GM18517 (cell line): ENCODE measurements at regions not wholly inside any gene's neighbourhood (a gene's known extent, or its start where the extent isn't known, plus 50 kb on each side); places are given as distances from the start of the nearest gene placed in this dataset.
A peak's percentile ranks its signal among the peaks of the same experiment; 100 is the strongest.

ENCODE experiments used
- ATAC-seq: cut with Tn5 transposase; IDR thresholded peaks from one replicate; pipeline ENCODE4 v1.9.1; 2021; ENCODE audit warnings: mild to moderate bottlenecking, moderate library complexity; ENCODE audit not compliant: unreplicated experiment

DNA sequence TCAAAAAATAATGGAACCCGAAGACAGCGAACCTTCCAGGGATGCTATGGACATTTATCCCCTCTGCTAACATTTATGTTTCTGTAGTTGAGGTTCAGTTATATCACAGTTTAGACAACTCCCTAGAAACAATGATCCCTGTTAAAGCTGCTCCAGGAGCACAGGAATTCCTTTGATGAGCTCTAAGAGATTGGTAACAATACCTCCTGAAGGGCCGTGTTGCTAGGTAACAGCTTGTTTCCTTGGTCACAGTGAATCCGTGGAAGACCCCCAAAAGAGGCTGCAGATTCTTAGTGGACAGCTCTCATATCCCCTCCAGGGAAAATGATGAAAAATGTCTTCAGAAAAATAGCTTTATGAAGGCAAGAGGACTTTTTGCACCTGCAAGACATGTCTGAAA lies 160.2 kb downstream of the SERPINI1 start:
- ATAC-seq: no peak

DNA sequence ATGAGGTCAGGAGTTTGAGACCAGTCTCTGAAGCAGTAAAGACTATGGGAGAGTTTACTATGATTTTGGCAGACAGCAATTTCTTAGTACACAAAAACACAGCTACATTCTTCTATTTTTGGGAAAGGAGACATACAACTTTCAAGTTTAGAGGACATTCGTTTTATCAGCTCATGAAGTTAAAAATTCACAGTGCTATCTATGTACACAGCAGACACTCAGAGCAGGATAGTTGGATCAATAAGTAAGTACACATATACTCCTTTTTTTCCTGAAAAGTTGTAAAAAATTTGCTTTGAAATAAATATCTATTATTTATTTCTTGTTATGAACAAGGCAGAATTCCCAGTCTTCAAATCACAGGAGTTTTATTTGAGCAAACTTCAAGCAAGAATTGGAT lies 159.7 kb downstream of the SERPINI1 start:
- no peak for ATAC-seq

DNA sequence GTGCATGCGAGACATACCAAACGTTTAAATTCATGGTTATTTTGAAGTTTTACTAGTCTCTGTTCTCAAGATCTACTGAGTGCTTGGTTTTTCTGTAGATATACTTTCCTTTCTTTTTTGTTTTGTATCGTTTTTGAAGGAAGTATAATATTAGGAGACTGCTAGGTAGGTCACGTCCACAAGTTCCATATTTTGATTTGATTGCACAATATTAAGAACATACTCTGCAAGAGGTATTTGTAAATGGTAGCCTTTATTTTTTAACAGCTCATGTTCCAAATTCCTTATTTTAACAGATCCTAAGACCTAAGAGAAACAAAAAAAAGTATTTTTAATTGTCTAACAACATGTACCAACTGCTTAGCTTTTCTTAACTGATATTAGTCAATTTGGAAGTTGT lies 156.7 kb downstream of the SERPINI1 start:
- ATAC-seq: no peak

DNA sequence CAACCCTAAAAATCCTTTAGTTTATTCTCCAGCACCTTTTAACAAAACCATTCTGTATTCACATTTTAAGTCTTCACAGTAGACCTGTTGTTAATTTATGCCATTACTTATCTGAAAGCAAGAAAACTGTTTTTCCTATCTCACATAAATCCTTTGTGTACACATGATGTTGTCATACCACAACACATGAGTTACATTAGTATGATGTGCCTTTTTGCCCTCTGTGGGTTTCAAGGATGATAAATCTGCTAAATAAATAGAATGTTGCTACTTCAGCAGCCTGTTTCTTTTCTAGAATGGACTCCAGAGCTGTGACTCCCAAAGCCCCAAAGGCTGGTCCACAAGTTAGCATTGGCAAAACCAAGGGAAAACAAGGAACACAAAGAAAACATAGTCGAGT lies 151.6 kb downstream of the SERPINI1 start:
- no peak for ATAC-seq

DNA sequence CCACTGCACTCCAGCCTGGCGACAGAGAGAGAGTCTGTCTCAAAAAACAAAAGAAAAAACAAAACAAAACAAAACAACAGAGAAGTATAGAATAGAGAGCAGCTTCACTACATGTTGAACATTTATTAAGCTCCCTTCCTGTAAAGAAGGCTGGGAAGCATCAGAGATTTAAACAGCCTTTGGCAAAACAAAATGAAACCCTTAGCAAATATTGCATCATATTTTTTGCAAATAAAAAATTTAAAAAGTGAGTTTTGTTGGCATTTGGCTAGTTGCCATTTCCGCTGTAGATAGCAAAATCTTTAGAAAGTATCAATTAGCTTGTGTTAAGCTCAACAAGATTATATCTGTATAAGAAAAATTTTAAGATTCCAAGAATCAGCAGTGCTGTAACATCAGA lies 151.2 kb downstream of the SERPINI1 start:
- no peak for ATAC-seq

DNA sequence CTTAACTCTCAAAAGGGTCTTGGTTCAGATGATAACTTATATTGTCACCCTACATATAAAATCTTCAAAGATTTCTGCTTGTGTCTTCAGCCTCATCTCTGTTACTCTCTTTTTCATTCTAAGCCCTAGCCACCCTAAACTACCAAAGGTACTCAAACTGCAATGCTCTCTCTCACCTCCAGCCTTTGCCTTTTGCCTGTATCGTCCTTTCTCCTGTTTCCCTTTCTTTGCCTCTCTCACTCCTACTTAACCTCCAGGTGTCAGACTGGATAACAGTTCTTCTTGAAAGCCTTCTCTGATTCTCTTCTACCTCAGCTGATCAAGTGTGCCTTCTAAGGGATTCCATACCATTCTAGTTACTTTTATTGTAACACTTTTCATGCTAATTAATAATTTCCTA lies 149.8 kb downstream of the SERPINI1 start:
- no peak for ATAC-seq

DNA sequence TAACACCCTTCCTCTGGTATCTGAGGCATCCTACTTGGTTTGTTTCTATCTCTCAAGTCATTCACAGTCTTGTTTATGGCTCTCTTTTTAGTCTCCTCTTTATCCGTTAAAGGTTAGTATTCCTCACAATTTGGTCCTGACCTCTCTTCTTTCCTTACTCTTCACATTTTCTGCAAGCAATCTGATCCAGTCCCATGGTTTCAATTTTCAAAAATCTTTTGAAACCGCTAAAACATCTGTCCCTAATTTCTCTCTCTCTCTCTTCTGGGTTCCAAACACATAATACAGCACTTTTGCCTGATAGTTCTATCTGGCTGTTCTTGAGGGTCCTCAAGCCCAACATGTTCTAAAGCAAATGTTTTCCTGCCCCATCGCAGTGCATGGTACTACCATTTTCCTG lies 149.0 kb downstream of the SERPINI1 start:
- no peak for ATAC-seq

DNA sequence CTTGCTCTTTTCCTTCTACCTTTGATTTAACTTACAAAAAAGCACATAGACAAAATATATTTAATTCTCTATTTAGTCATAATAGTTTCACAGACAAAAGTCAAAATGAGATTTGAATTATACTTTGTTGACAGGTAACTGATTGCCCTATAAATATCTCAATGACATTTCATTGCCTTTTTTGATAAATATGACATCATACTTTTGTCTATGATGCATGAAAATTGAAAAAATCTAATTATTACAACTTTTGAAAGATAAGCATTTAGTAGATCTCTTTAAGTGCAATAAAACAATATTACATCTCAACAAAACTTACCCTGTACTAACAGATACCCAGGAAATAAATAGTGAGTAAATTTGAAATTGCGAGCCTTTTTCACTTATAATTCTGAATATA lies 147.9 kb downstream of the SERPINI1 start:
- no peak for ATAC-seq

DNA sequence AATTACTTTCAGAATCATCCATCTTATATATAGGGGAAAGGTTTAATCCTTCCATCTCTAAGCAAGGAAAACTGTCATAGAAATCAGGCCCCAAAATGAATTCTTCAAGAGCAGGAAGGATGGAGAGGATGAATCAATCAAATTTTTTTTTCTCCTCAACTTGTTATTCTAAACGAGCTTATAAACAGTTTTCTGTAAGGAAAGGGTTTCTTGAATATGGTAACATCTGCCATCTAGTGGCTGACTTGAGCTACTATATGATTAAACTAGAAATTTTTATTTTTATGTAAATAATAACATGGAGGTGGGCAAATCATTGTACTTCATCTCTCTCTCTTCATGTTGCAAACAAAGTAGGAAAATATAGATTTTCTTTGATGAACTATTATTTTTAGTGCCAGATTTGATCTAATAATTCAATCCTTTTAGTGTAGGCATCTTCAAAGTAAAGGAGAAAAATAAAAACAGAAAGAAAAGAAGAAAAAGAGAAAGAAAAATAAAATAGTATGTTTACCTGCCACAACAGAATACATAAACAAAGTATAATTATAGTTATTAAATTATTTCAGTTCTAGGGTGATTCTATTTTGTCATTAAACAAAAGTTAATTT lies 146.6 kb downstream of the SERPINI1 start:
- ATAC-seq: peak; percentile 88

DNA sequence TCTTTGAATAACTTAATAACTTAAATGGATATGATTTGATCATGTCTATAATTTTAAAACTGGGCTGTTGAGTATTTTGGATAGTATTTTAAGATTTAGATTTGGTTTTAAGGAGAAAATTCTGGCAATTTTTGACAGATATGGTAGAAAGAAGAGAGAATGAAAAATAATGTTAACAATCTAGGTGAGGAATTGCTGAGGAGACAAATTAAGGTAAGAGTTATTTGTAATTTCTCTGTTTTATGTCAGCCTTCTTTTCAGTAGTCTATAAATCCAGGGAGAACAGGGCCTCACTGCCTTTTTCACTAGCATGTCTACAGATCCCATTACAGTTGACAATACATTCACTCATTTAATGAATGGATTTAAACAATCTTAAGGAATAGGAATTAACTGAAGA lies 144.7 kb downstream of the SERPINI1 start:
- ATAC-seq: no peak

DNA sequence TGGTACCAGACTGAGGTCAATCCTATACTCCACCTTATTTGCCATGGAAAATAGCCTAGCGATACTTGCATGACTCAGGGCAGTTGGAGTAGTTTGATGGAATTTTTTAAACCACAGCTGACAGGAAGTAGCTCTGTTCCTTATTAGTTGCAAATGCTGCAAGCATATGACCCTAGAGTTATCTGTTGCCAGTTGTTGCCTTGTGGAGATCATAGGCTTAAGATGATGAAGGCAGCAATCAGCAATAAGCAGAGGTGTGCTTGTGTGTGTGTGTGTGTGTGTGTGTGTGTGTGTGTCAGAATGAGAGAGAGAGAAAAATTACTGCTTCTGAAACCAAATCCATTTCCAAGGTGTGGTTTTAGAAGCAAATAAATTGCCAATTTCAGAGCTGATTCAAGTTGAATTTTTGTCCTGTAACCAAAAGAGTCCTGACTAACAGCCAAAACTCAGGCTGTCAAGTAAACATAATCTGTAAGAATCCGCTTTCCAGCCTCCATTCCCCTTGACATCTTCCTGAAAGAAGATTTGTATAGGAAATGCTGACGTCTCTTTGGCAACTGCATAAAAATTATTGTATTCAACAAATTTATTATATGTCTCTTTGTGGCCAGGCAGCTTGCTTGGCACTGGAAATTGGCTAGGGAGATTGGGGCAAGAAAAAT lies 141.2 kb downstream of the SERPINI1 start:
- no peak for ATAC-seq
